Esophagus muscularis mucosa (tissue), 4 donors: ENCODE measurements at regions not wholly inside any gene's neighbourhood (a gene's known extent, or its start where the extent isn't known, plus 50 kb on each side); places are given as distances from the start of the nearest gene placed in this dataset.

Source experiments
- CTCF ChIP-seq, 3 experiments: fragments of 200-600 bp in 2 of 3; fragments of 450-650 bp in 1 of 3; sonication (generic) in 2 of 3; IDR thresholded peaks; one replicate each; pipeline ENCODE4 v1.5.1; 2017 to 2019; ENCODE audit warnings: antibody characterized with exemption in 3 of 3, mild to moderate bottlenecking in 2 of 3, moderate library complexity in 1 of 3
- EP300 ChIP-seq: sonication (generic); formaldehyde crosslinking; IDR thresholded peaks from one replicate; pipeline ENCODE4 v1.6.1; 2017; ENCODE audit warnings: antibody characterized with exemption
- POLR2A ChIP-seq: fragments of 450-650 bp; IDR thresholded peaks from one replicate; pipeline ENCODE4 v1.6.1; 2017; ENCODE audit warnings: antibody characterized with exemption, moderate library complexity, mild to moderate bottlenecking, low read depth

GRCh38 chr12:97300431-97300830, 162.2 kb upstream of the RMST start:
- no peak for TF ChIP-seq CTCF (IDR thresholded peaks at IDR 0.05)
- TF ChIP-seq EP300: no peak
- TF ChIP-seq POLR2A: no peak
